ENCODE measurements at regions not wholly inside any gene's neighbourhood (a gene's known extent, or its start where the extent isn't known, plus 50 kb on each side); places are given as distances from the start of the nearest gene placed in this dataset.
"Not testable (repeated sequence)": the region's sequence is repeated elsewhere in the genome, so short reads cannot be mapped to it uniquely, and the experiment has no call there.

DNA sequence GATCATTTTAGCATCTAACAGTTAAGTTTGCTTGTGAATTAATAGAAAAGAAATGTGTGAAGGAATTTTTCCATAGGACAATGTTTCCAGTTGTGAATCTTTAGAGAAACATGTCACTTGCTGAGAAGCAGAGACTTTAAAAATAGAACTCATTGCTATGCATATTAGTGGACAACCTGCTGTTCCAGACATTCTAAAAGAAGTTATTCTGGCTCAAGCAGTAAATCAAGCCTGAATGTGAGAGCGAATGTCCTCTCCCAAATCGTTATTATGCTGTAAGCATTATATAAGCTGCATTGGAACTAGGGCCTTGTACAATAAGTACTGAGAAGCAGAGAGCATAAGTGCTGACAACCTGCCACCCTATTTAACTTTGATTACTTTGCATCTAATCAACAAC, 990.9 kb downstream of the PLOD2 start:
- no peak for DNase-seq (ENCODE audit: low read depth in 2 of 2)

DNA sequence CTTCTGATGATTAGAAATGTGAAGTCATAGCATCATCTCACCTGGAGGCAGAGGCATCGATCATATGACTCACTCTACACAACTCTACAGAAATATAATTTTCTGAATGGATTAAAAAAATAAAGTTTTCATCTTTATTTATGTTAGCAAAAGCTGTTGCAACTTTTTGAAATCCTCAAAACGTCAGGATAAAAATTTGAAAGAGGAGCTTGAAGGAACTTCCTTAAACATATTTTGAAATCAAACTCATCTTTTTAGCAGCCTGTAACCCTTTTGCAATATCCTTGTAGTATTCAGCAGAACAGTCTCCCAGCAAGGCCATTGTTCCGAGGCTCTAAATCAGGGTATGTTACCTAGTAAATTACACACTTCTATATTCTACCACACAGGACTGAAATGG, 985.4 kb downstream of the PLOD2 start:
- no peak for DNase-seq (ENCODE audit: low read depth in 2 of 2)

DNA sequence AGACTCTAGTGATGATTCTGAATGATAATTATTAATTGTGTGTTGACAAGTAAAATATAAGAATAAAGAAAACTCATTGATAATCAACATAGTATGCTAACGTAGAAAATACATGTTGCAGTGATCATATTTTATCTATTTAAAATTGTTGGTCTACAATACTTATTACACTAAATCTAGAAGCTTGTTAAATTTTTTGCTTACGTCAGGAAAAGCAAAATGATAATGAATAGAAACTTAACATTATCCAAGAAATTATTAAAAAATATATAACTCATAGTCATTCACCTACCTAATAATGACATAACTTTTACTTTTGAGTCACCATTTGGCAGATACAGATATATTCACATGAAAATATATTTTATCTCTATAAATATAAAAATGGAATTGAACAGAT, 984.1 kb downstream of the PLOD2 start:
- DNase-seq (ENCODE audit: low read depth in 2 of 2), result no peak

DNA sequence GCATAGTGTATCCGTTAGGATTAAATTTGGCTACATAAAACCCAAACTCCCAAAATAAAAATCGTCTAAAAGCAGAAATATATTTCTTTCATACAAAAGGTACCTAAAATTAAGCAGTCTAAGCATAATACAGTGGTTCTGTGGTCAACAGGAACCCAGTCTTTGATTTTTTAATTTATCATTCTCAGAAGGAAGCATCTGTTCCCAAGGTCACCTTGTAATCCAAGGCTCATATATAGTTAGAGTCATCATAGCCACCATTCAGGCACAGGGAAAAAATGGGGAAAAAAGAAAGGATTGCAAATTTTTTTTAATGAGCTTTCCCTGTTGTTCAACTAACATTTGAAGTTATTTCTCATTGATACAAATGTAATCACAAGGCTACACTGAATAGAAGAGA, 983.2 kb downstream of the PLOD2 start:
- no peak for DNase-seq (ENCODE audit: low read depth in 2 of 2)

DNA sequence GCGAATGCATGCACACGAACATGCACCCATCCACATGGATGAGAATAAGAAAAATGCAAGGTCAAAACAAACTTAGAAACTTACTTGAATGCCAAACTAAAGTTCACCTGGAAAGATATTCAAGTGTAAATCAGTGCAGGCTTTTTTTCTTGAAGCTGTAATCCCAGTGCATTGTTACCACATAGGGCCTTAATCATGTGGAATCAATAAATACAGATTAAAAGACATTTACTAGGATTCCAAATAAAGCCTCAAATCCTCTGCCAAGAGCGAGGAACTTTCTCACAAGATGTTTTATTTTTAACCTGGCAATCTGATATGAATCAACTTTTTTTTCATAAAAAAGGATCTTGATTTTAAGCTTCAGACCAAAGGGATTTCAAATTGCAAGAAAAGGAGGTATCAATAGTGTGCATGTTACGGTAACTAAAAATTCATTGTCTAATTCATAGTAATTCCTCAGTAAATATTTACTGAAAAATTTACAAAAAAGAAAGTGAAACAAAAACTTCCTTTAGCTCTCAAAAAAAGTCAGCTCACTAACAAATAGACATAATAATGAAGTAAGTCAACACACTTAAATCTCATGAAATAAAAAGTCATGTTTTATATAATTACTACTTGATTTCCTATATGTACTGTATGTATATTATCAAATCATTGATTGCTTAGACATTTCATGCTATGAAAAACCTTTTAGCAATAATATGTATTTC, 978.6 kb downstream of the PLOD2 start:
- DNase-seq (ENCODE audit: low read depth in 2 of 2), result no peak

DNA sequence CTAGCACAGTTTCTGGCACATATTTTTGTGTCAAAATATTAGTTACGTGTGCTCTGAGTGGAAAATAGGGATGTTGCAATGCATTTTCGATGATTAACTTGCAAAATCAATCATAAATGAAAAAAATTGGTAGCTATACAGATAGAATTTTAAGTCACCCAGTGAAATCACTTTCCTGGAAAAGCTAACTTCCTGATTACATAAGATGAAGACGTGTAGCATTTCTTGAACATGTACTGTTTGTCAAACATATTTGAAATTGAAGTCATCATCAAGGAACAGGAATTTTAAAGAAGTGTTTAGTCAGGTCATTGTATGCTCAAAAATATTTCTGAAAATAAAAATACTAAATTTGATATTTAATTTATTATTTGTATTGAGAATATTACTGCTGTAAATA, 977.7 kb downstream of the PLOD2 start:
- no peak for DNase-seq (ENCODE audit: low read depth in 2 of 2)

DNA sequence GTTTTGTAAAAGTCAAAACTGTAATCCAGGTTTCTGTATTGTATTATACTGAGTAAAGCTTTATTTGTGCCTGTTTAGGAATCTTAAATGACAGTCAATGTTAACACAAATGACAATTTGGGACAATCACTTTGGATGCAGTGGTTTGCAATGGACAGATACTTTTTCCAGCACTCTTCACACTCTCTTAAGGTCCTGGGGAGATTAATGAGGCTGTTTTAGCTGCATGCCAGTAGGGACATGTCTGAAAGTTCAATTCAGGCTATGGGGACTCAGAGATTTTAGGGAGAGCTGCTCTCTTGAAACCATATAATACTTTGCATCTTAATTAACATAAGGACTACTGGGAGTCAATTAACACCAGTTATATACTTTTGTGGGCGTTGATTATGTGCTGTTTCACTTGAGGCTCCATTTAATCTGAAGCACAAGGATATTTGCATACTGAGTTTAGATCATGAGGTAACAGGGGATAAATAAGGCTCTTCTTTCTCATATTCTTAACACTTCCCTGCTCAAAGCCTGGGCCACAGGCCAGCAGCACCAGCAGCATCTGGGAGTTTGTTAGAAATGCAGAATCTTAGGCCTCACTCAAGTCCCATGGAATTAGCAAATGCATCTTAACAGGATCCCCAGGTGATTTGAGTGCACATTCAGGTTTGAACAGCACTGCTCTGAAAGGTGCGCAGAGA, 972.8 kb downstream of the PLOD2 start:
- DNase-seq (ENCODE audit: low read depth in 2 of 2), result no peak

DNA sequence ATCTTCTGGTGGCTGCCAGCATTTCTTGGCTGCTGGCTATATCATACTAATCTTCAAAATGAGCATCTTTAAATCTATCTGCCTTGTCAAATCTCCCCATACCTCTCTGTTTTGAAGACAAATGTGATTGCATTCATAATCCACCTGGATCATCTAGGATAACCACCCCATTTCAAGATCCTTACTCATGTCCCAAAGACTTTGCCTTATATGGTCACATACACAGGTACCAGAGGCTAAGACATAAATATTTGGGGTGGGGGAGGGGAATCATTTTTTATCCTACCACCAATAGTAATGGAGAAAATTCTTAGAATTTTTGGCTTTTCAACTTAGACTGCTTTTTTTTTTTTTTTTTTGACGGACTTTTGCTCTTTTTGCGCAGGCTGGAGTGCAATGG, 970.8 kb downstream of the PLOD2 start:
- no peak for DNase-seq (ENCODE audit: low read depth in 2 of 2)

DNA sequence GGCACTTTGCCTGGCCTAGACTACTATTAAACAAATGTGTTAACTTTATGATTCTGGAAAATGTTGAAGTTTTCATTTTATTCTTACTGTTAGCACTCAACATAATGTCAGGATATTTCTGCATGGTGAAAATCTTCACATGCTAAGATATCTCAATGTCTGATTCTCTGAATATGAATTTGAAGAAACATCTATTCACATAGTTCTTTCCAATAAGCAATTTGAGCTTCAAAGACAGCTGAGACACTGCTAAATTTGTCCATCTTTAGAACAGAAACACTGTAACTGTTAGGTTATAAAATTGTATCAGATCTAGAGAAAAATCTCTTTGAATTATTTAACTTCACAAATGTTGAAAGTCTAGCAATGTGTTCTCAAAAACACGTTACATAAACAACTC, 970.2 kb downstream of the PLOD2 start:
- DNase-seq (ENCODE audit: low read depth in 2 of 2), result no peak

DNA sequence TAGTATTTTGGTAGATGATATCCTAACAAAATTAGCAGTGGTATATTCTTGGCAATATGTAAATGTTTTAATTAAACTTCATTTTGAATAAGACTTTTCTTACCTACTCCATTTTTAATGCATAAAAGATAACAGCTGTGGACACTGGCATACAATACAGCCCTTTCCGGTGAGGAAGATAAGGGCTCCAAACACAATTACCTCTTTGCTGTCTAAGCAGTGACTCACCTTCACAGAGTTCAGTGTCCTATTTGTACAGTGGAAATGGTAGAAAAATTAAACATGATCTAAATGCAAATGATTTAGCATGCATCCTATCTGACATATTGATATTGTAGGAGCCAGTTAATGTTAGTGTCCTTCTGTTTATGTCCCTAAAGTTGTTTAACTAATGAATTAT, 969.4 kb downstream of the PLOD2 start:
- no peak for DNase-seq (ENCODE audit: low read depth in 2 of 2)

DNA sequence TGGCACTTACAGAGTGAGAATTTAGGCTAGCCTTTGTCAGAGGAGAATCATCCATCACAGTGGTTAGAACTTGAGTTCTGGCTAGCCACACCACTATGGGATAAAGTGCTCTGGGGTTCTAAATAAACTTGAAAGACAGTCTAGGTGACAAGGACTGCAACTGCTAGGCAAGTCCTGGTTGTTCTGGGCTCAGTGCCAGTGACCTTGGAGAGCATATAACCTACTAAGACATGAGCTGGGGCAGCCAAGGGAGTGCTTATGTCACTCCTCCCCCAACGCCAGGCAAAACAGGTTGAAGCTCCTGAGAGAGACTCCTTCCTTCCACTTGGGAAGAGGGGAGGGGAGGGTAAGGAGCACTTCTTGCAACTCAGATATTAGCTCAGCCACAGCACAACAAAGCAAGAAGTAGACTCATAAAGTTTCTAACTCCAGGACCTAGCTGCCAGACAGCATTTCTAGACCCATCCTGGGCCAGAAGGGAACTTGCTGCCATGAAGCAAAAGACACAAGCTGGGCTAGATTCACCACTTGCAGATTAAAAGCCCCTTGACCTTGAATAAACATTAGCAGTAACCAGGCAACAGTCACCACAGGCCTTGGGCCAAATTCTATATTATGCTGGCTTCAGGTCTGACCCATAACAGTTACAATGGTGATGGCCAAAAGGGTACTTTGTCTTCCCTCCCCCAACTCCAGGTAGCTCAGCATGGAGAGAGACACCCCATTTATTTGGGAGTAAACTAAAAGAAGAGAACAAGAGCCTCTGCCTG, 963.7 kb downstream of the PLOD2 start:
- no peak for DNase-seq (ENCODE audit: low read depth in 2 of 2)

DNA sequence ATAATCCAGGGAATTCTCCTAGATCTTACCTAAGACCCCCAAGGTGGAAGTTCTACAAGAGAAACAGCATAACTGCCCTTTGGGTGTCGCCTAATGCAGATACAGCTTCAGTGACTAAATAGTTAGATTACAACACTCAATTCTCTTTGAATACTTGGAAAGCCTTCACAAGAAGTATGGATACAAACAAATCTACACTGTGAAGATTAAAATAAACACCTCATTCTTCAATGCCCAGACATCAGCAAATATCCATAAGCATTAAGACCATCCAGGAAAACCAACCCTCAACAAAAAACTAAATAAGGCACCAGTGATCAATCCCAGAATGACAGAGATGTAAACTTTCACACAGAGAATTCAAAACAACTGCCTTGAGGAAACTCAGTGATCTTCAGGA, 963.2 kb downstream of the PLOD2 start:
- no peak for DNase-seq (ENCODE audit: low read depth in 2 of 2)

DNA sequence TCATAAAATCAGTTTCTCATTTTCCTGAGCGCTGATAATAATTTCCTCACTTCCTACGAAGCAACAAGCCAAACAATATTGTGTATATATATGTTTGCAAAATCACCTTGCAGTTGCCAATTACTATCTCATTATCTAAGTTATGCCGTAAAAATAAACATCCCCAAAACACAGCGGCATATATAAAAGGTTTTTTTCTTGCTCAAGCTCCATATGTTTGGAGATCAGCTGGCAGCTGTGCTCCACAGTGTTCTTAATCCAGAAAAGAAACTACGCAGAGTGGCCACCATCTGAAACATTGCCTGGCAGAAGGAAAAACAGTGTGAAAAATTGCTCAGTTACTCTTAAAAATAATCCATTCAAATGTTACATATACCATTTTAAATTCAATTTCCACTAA, 951.4 kb downstream of the PLOD2 start:
- DNase-seq (ENCODE audit: low read depth in 2 of 2), result no peak

DNA sequence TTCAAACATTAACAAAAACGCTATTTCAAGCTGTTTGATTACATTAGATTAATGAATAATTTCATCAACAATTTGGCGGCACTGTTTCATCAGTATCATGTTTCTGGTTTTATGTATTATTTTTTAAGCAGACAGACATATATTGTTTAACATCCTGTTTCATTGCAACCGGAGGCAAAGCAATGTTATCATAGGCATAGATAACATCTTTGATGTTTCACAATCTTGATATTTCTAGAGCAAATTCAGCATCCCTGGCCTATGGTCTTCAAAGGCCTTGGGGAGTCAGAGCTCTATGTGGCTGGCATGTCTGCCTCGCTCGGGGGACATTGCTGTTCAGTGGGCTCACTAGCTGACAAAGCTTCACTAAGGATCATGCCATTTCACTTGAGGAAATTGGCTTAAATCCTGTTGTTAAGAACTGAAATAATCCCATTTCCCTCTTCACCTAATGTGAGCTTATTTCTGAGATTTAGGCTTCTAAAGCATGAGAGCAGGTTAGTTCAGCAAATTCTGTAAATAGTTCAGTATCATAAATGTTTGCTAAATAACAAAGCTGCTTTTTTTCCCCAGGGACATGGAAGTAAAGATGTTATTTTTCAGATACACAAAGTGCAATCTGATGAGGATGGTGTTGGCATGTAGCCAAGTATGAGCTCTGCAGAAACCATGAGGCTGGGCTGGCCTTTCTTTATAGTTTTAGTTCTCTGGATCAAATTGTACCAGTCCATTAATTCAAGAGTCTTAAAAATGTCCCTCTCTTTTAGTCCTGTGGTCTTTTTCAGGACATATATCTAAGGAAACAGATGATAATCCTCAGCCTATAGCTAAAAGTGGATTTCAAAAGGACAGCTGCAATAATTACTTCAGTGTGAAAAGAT, 941.4 kb downstream of the PLOD2 start:
- DNase-seq (ENCODE audit: low read depth in 2 of 2), result no peak

DNA sequence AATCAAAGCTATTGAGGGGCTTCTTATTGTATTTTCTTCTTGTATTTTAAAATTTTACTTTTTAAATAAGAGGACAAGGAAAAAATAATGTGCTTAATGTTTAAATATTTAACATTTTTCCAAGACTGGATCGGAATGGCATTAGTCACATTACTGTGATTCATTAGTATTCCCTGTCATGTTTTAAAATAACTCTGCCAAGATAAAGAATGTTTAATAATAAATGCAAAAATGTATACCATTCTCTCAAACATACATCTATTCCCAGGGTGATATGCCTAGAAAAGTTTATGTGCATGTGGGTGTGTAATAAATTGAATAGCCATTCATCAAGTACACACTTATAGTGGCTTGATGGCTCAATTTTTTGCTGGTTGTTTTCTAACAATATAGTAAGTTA, 936.1 kb downstream of the PLOD2 start:
- no peak for DNase-seq (ENCODE audit: low read depth in 2 of 2)

DNA sequence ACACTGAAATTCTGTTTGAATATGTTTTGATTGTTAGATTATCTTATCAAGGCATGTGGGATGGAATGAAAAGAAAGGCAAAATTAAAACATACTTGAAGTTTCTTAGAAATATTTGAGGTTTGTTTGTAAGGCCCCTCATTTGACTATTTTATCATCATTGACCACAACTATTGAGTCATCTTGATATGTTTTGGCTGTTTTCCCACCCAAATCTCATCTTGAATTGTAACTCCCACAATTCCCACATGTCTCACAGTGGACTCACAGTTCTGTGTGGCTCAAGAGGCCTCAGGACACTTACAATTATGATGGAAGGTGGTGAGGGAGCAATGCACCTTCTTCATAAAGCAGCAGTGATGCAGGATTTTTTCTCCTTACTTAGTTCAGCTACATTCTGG, 917.1 kb downstream of the PLOD2 start:
- DNase-seq (ENCODE audit: low read depth in 2 of 2), result no peak

DNA sequence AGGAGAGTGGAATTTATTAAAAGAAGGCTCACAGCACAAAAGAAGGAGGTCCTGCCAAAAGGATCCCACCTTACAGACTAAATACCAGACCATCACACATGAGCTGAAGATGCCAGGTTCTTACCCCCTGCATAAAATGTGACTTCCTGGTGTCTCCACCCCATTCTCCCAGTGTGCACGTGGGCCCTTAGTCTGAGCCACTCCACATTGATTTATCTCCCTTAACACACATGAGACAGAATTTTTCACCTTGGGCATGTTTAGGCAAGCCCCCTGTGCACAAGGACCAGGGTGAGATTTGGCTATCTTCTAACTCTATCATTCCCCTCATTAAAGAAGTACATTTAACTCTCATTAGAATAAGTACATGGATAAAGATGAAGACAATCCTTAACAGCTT, 916.7 kb downstream of the PLOD2 start:
- no peak for DNase-seq (ENCODE audit: low read depth in 2 of 2)

DNA sequence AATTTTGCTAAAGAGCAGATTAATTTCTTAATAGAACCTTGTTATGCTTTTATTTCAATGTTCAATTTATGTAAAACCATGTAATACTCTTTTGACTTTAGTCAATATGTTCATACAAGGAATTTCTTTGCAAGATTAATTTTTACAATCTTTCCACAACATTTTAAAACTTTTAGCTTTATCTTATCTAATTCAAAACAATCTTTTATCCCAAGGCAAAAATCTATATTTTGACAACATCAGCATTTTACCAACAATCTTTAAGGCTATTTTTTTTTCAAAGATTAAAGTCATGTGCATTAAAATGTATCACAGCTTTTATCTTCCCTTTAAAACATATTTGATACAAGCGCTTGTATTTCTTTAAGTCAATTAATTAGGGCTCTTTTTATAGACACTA, 914.7 kb downstream of the PLOD2 start:
- DNase-seq (ENCODE audit: low read depth in 2 of 2), result no peak

DNA sequence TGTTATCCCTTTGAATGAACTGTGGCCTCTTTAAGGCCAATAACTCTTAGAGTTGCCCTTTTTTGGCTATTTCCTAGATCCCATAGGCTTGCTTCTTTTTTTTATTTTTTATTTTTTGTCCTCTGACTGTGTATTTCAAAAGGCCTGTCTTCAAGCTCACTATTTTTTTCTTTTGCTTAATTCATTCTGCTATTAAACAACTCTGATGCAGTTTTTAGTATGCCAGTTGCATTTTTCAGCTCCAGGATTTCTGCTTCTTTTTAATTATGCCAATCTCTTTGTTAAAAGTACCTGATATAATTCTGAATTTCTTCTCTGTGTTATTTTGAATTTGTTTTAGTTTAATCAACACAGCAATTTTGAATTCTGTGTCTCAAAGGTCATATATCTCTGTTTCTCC, 912.1 kb downstream of the PLOD2 start:
- DNase-seq (ENCODE audit: low read depth in 2 of 2), result no peak

DNA sequence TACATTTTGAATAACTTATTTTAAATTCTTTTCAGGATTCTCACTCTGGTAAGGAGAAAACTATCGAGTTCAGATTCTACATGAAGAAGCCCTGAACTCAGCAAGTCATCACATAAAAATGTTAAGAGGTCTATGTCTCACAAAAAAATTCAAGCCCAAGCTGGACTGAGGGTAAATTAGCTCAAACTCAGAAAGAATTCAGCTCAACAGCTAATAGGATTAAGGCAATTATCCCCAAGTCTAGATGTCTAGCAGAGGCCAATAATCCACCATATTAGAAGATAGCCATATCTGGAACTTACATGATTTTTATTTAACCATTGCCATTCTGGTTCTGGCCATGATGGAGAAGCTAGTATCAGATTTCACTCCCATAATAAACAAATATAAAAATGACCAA, 909.7 kb downstream of the PLOD2 start:
- no peak for DNase-seq (ENCODE audit: low read depth in 2 of 2)

DNA sequence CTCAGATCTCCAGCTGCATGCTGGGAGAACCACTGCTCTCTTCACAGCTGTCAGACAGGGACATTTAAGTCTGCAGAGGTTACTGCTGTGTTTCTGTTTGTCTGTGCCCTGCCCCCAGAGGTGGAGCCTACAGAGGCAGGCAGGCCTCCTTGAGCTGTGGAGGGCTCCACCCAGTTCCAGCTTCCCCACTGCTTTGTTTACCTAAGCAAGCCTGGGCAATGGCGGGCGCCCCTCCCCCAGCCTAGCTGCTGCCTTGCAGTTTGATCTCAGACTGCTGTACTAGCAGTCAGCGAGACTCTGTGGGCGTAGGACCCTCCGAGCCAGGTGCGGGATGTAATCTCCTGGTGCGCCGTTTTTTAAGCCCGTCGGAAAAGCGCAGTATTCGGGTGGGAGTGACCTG, 903.0 kb downstream of the PLOD2 start:
- DNase-seq (ENCODE audit: low read depth in 2 of 2), result not testable (repeated sequence)

All from stimulated activated CD4-positive, alpha-beta T cell treated with anti-CD3 and anti-CD28 coated beads, Interleukin-4, amount 100 ng/mL, for 48 hours (primary cell).